OCI-LY7 (cell line): ENCODE measurements at regions not wholly inside any gene's neighbourhood (a gene's known extent, or its start where the extent isn't known, plus 50 kb on each side); places are given as distances from the start of the nearest gene placed in this dataset.

Source experiments
- EZH2phosphoT487 ChIP-seq: fragments of 200-600 bp; sonication (generic); IDR thresholded peaks from 2 replicates; pipeline ENCODE4 v1.6.1; 2018; ENCODE audit warnings: low read depth, borderline replicate concordance, mild to moderate bottlenecking, mixed run types, antibody characterized with exemption, low read length, moderate library complexity, mixed read lengths
- TF ChIP-seq, protein P1 (sequence below): fragments of 200-600 bp; sonication (generic); conservative IDR thresholded peaks from 2 replicates; pipeline ENCODE4 v1.5.1; 2014; ENCODE audit warnings: mild to moderate bottlenecking, antibody characterized with exemption, low read length, moderate library complexity, mixed read lengths

DNA sequence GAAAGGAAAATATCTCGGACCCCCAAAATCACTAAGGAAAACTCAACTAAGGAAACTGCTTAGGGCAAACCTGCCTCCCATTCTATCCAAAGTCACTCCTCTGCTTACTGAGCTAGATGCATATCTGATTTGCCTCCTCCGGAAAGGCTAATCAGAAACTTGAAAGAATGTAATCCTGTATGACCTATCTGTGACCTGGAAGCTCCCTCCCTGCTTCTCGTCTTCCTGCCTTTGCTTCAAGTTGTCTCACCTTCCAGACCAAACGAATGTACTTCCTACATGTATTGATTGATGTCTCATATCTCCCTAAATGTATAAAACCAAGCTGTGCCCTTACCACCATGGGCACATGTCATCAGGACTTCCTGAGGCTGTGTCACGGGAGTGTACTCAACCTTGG is 58.1 kb upstream of the SEC61G start:
- TF ChIP-seq, protein P1, sequence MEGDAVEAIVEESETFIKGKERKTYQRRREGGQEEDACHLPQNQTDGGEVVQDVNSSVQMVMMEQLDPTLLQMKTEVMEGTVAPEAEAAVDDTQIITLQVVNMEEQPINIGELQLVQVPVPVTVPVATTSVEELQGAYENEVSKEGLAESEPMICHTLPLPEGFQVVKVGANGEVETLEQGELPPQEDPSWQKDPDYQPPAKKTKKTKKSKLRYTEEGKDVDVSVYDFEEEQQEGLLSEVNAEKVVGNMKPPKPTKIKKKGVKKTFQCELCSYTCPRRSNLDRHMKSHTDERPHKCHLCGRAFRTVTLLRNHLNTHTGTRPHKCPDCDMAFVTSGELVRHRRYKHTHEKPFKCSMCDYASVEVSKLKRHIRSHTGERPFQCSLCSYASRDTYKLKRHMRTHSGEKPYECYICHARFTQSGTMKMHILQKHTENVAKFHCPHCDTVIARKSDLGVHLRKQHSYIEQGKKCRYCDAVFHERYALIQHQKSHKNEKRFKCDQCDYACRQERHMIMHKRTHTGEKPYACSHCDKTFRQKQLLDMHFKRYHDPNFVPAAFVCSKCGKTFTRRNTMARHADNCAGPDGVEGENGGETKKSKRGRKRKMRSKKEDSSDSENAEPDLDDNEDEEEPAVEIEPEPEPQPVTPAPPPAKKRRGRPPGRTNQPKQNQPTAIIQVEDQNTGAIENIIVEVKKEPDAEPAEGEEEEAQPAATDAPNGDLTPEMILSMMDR, result no peak
- no peak for TF ChIP-seq EZH2phosphoT487
